Natural killer cell (primary cell): ENCODE measurements at regions not wholly inside any gene's neighbourhood (a gene's known extent, or its start where the extent isn't known, plus 50 kb on each side); places are given as distances from the start of the nearest gene placed in this dataset.

Experiments used
- ATAC-seq, 3 donors: fragments of 150-1000 bp in 2 of 3; fragments of 200-7000 bp in 1 of 3; cut with Tn5 transposase; 1 replicate in 1 of 3; 2 replicates in 2 of 3; pipeline ENCODE4 v1.10.0; 2021; ENCODE audit warnings: mild to moderate bottlenecking in 2 of 3, moderate library complexity in 2 of 3
- DNase-seq, 2 donors: peaks; one replicate each; pipeline versions ENCODE4 v3.0.0 to v3.0.0-alpha.2; 2013 to 2021; ENCODE audit warnings: mixed read lengths in 1 of 2
- H3K27ac ChIP-seq: one replicate; pipeline ENCODE4 v1.5.1; 2013; ENCODE audit warnings: mild to moderate bottlenecking, low read length
- H3K27me3 ChIP-seq: one replicate; pipeline ENCODE4 v1.6.1; 2013; ENCODE audit warnings: low read length; ENCODE audit not compliant: control insufficient read depth, insufficient read depth
- H3K36me3 ChIP-seq: one replicate; pipeline ENCODE4 v1.6.1; 2013; ENCODE audit warnings: low read length; ENCODE audit not compliant: control insufficient read depth, insufficient read depth
- H3K4me1 ChIP-seq: one replicate; pipeline ENCODE4 v1.6.1; 2013; ENCODE audit warnings: low read length; ENCODE audit not compliant: control insufficient read depth, insufficient read depth
- H3K4me3 ChIP-seq: one replicate; pipeline ENCODE4 v1.5.1; 2013; ENCODE audit warnings: low read length
- H3K9me3 ChIP-seq: one replicate; pipeline ENCODE4 v1.6.1; 2013; ENCODE audit warnings: low read length; ENCODE audit not compliant: control insufficient read depth, insufficient read depth
- H3K27ac Mint-ChIP-seq, 2 donors: one replicate each; pipeline ENCODE4 v1.8.0; 2022; ENCODE audit warnings: mild to moderate bottlenecking in 2 of 2, mixed read lengths in 2 of 2, moderate library complexity in 1 of 2
- H3K27me3 Mint-ChIP-seq, 2 donors: one replicate each; pipeline ENCODE4 v1.8.0; 2022; ENCODE audit warnings: low read depth in 2 of 2, mixed read lengths in 2 of 2
- H3K36me3 Mint-ChIP-seq: one replicate; pipeline ENCODE4 v1.8.0; 2022; ENCODE audit warnings: mixed read lengths
- H3K4me1 Mint-ChIP-seq, 2 donors: one replicate each; pipeline ENCODE4 v1.8.0; 2022; ENCODE audit warnings: mixed read lengths in 2 of 2
- H3K4me3 Mint-ChIP-seq: one replicate; pipeline ENCODE4 v1.8.0; 2022; ENCODE audit warnings: mild to moderate bottlenecking, moderate library complexity, mixed read lengths
- H3K9me3 Mint-ChIP-seq, 2 donors: one replicate each; pipeline ENCODE4 v1.8.0; 2022; ENCODE audit warnings: mixed read lengths in 2 of 2
- WGBS: methylation state at CpG from one replicate; pipeline ENCODE4 v1.1.7; 2013; ENCODE audit warnings: missing lambda C conversion rate; ENCODE audit not compliant: insufficient coverage; 5-methylcytosine and 5-hydroxymethylcytosine counted together
- intact Hi-C: fragments of 100-400 bp; cut with micrococcal nuclease; formaldehyde crosslinking; loops from one replicate; pipeline ENCODE4 v1.14.2; 2022
- TF ChIP-seq, protein P1 (sequence below): fragments of 200-600 bp; IDR thresholded peaks from one replicate; pipeline ENCODE4 v1.8.0; 2022; ENCODE audit warnings: antibody characterized with exemption

- no peak for DNase-seq
- Histone ChIP-seq H3K27me3 (peaks cover 30% of the 10 kb centered on the region), H3K4me3 (no peak overlapping the region), H3K36me3 (no peaks in the 10 kb centered on the region), H3K4me1 (peaks cover 7% of the 10 kb centered on the region), H3K27ac (no peak overlapping the region), H3K9me3 (no peaks in the 10 kb centered on the region)
- Mint-ChIP-seq H3K27me3 (peaks cover 28 to 45% of the 10 kb centered on the region in 2 donors), H3K4me3 (no peak overlapping the region), H3K36me3 (no peaks in the 10 kb centered on the region), H3K4me1 (no peaks in the 10 kb centered on the region), H3K9me3 (no peaks in the 10 kb centered on the region), H3K27ac (no peak overlapping the region)
- TF ChIP-seq, protein P1, sequence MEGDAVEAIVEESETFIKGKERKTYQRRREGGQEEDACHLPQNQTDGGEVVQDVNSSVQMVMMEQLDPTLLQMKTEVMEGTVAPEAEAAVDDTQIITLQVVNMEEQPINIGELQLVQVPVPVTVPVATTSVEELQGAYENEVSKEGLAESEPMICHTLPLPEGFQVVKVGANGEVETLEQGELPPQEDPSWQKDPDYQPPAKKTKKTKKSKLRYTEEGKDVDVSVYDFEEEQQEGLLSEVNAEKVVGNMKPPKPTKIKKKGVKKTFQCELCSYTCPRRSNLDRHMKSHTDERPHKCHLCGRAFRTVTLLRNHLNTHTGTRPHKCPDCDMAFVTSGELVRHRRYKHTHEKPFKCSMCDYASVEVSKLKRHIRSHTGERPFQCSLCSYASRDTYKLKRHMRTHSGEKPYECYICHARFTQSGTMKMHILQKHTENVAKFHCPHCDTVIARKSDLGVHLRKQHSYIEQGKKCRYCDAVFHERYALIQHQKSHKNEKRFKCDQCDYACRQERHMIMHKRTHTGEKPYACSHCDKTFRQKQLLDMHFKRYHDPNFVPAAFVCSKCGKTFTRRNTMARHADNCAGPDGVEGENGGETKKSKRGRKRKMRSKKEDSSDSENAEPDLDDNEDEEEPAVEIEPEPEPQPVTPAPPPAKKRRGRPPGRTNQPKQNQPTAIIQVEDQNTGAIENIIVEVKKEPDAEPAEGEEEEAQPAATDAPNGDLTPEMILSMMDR, result no peak
- intact Hi-C loops, result no loop called here
- WGBS, result 44% methylated on average over 36 of the region's 36 CpGs
- ATAC-seq, result no peak
Observed at GRCh38 chr6:71419217-71420094, 130.8 kb downstream of the OGFRL1 start.

DNA sequence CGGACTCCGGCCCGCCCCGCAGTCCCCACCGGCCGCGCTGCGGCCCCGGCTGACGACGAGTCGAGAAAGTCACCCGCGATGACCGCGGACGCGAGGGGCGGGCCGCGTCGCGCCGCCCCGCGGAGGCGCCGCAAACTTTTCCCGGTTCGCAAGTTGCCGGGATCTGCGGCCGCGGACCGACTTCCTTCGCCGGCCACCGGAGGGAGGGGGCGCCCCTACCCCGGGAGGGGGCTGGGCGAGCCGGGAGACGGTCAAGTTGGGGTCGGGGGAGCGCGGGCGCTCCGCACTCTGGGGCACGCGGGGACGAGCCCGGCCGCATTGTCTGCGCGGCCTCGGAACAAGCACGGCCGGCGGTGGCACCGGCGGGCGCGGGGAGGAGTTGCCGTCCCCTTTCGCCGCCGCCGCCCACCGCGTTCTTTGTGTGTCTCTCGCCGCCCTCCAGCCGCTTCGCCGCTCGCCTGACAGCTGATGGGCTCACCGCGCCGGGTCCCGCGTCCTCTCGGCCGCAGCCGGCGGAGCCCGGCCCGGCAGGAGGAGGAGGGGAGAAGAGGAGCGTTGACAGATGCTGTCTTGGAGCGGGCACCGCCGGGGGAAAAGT, 131.6 kb downstream of the OGFRL1 start:
- peaks cover 7% of the 10 kb centered on the region for H3K4me1 ChIP-seq
- no peak overlapping the region for H3K27ac Mint-ChIP-seq
- H3K9me3 ChIP-seq, result no peaks in the 10 kb centered on the region
- no peak overlapping the region for H3K4me3 Mint-ChIP-seq
- ATAC-seq (no peak), DNase-seq (no peak)
- H3K4me1 Mint-ChIP-seq, result no peaks in the 10 kb centered on the region
- peaks cover 31% of the 10 kb centered on the region for H3K27me3 ChIP-seq
- H3K27ac ChIP-seq, result no peak overlapping the region
- intact Hi-C loops, result no loop called here
- TF ChIP-seq, protein P1, result no peak
- no peaks in the 10 kb centered on the region for H3K36me3 Mint-ChIP-seq
- no peaks in the 10 kb centered on the region for H3K36me3 ChIP-seq
- H3K27me3 Mint-ChIP-seq, result peaks cover 29 to 45% of the 10 kb centered on the region in 2 donors
- H3K9me3 Mint-ChIP-seq, result no peaks in the 10 kb centered on the region
- 4% methylated on average over 91 of the region's 91 CpGs for WGBS
- H3K4me3 ChIP-seq, result peak overlapping the region; percentile 13

DNA sequence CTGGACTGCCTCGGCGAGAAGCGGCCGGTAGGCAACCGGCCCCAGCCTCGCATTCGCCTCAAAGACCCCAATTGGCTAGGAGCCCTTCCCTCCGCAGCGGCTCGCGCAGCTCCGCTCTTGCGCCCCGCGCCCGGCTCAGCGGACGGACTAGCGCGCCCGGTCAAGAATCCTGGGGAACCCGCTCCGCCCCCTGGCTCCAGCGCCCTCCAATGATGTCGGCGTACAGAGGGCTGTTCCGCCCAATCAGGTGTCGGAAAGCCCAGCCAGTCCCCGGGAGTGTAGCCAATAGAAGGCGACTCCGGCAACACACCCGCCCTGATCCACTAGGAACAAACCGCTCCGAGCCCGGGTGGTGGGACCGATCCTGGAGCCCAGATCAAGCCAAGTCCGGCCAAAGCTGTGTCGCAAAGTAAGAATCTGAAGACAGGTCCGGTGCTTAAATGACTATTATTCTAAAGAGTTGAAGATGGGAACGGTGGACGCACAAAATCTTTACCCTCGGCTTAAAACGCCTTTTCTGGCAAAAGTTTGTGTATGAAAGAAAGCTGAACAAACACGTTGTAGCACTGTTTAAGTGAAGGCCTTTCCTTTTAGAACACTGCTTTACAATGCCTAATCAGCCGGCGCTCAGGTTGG, 132.2 kb downstream of the OGFRL1 start:
- no peak overlapping the region for H3K27ac Mint-ChIP-seq
- Histone ChIP-seq H3K36me3 (no peaks in the 10 kb centered on the region), H3K27me3 (peaks cover 31% of the 10 kb centered on the region), H3K4me1 (peaks cover 7% of the 10 kb centered on the region), H3K4me3 (peak overlapping the region; percentile 13), H3K27ac (no peak overlapping the region), H3K9me3 (no peaks in the 10 kb centered on the region)
- H3K9me3 Mint-ChIP-seq, result no peaks in the 10 kb centered on the region
- intact Hi-C loops, result no loop called here
- H3K4me1 Mint-ChIP-seq, result no peaks in the 10 kb centered on the region
- no peak for DNase-seq
- ATAC-seq, result peak in 2 of 3 donors; percentile 24 to 53
- no peaks in the 10 kb centered on the region for H3K36me3 Mint-ChIP-seq
- peak overlapping the region; percentile 25 for H3K4me3 Mint-ChIP-seq
- peaks cover 27 to 45% of the 10 kb centered on the region in 2 donors for H3K27me3 Mint-ChIP-seq
- TF ChIP-seq, protein P1, result no peak
- 11% methylated on average over 44 of the region's 46 CpGs for WGBS
